Activated CD8-positive, alpha-beta T cell treated with anti-CD3 and anti-CD28 coated beads for 36 hours (primary cell): ENCODE measurements at regions not wholly inside any gene's neighbourhood (a gene's known extent, or its start where the extent isn't known, plus 50 kb on each side); places are given as distances from the start of the nearest gene placed in this dataset.

Experiments
- ATAC-seq: fragments of 200-7000 bp; cut with Tn5 transposase; one replicate; pipeline ENCODE4 v1.10.0; 2021; ENCODE audit warnings: mild to moderate bottlenecking, moderate library complexity
- CTCF ChIA-PET: fragments of 350-600 bp; sonication (Branson Sonifier 250); formaldehyde crosslinking; loops from one replicate; lab custom pipeline; 2021; ENCODE audit warnings: antibody characterized with exemption; lab: Charles Lee
- POLR2A ChIA-PET: fragments of 350-600 bp; sonication (Branson Sonifier 250); formaldehyde crosslinking; loops from one replicate; lab custom pipeline; 2021; ENCODE audit warnings: antibody characterized with exemption; lab: Charles Lee
- DNase-seq: peaks from one replicate; pipeline ENCODE4 v3.0.0-alpha.2; 2020
- H3K27ac Mint-ChIP-seq: one replicate; pipeline ENCODE4 v1.8.0; 2021; ENCODE audit warnings: mild to moderate bottlenecking, mixed read lengths
- H3K27me3 Mint-ChIP-seq: one replicate; pipeline ENCODE4 v1.8.0; 2021; ENCODE audit warnings: mixed read lengths
- H3K36me3 Mint-ChIP-seq: one replicate; pipeline ENCODE4 v1.8.0; 2021; ENCODE audit warnings: low read depth, mixed read lengths
- H3K4me1 Mint-ChIP-seq: one replicate; pipeline ENCODE4 v1.8.0; 2021; ENCODE audit warnings: low read depth, mixed read lengths
- H3K4me3 Mint-ChIP-seq: one replicate; pipeline ENCODE4 v1.8.0; 2021; ENCODE audit warnings: mild to moderate bottlenecking, moderate library complexity, mixed read lengths
- H3K9me3 Mint-ChIP-seq: one replicate; pipeline ENCODE4 v1.8.0; 2021; ENCODE audit warnings: mixed read lengths
- intact Hi-C: fragments of 100-400 bp; cut with micrococcal nuclease; formaldehyde crosslinking; loops from one replicate; pipeline ENCODE4 v1.10.0; 2022
- TF ChIP-seq, protein P1 (sequence below): fragments of 200-600 bp; IDR thresholded peaks from one replicate; pipeline ENCODE4 v1.8.0; 2022; ENCODE audit warnings: antibody characterized with exemption, mild to moderate bottlenecking

DNA sequence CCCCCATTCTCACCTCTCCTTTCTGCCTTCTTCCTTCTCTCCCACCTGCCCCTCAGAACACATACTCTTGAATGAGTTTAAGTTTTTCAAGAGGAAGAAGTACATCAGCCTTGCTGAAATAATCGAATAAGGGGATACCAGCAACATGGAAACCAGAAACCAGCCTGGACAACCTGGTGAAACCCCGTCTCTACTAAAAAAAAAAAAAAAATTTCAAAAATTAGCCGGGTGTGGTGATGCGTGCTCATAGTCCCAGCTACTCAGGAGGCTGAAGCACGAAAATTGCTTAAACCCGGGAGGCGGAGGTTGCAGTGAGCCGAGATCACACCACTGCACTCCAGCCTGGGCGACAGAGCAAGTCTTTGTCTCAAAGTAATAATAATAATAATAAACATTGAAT is 75.0 kb upstream of the SLC1A4 start:
- H3K36me3 Mint-ChIP-seq, result no peaks in the 10 kb centered on the region
- no peak overlapping the region for H3K4me3 Mint-ChIP-seq
- ATAC-seq (no peak), DNase-seq (no peak)
- no peaks in the 10 kb centered on the region for H3K27me3 Mint-ChIP-seq
- CTCF ChIA-PET, result interaction anchor here (1.2 to 11.4 kb wide), 4 partner anchors 32 to 125 kb away, joined by 3 to 237 read pairs (median 6); no protein-coding TSS in a partner anchor
- intact Hi-C loops, result no loop called here
- H3K27ac Mint-ChIP-seq, result no peak overlapping the region
- TF ChIP-seq, protein P1, sequence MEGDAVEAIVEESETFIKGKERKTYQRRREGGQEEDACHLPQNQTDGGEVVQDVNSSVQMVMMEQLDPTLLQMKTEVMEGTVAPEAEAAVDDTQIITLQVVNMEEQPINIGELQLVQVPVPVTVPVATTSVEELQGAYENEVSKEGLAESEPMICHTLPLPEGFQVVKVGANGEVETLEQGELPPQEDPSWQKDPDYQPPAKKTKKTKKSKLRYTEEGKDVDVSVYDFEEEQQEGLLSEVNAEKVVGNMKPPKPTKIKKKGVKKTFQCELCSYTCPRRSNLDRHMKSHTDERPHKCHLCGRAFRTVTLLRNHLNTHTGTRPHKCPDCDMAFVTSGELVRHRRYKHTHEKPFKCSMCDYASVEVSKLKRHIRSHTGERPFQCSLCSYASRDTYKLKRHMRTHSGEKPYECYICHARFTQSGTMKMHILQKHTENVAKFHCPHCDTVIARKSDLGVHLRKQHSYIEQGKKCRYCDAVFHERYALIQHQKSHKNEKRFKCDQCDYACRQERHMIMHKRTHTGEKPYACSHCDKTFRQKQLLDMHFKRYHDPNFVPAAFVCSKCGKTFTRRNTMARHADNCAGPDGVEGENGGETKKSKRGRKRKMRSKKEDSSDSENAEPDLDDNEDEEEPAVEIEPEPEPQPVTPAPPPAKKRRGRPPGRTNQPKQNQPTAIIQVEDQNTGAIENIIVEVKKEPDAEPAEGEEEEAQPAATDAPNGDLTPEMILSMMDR, result no peak
- peaks cover 28% of the 10 kb centered on the region for H3K4me1 Mint-ChIP-seq
- POLR2A ChIA-PET, result no interaction called here
- H3K9me3 Mint-ChIP-seq, result no peaks in the 10 kb centered on the region

DNA sequence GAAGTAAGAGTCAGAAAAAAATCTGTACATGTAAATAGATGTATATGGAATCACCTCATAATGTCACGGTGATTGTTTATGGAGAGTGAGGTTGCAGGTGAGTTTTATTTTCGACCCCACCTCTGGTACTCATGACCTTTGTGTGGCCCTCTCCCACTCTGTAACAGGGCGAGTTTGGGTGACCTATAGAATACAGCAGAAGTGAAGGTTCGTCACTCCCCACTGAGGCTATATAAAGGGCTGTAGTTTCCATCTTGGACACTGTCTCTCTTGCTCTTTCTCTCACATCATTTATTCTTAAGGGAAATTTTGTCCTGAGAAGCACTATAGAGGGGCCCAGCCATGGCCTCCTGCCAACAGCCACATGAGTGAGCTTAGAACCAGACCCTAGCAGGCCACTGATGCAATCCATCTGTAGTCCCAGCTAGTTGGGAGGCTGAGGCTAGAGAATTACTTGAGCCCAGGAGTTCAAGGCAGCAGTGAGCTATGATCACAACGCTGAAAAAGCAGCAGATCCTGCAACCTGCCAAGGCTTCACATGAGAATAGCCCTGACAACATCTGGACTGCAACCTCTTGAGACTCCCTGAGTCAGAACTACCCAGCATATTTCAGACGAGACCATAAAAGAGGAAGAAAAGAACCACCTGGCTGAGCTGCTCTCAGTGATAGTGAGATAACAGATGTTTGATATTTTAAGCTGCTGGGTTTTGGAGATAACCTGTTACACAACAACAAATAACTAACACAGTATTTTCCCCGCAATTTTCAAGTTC is 74.3 kb upstream of the SLC1A4 start:
- no peaks in the 10 kb centered on the region for H3K27me3 Mint-ChIP-seq
- ATAC-seq, result no peak
- no peaks in the 10 kb centered on the region for H3K36me3 Mint-ChIP-seq
- TF ChIP-seq, protein P1, result no peak
- ChIA-PET POLR2A (interaction anchor here (0.7 to 0.8 kb wide), 2 partner anchors 73 to 138 kb away, joined by 3 read pairs; no protein-coding TSS in a partner anchor), CTCF (interaction anchor here (0.7 to 11.4 kb wide), 8 partner anchors 31 to 254 kb away, joined by 3 to 237 read pairs (median 4); no protein-coding TSS in a partner anchor)
- no peak overlapping the region for H3K4me3 Mint-ChIP-seq
- peaks cover 28% of the 10 kb centered on the region for H3K4me1 Mint-ChIP-seq
- DNase-seq, result no peak
- intact Hi-C loops, result loop anchor here (5.0 kb wide), 1 partner anchor 72 kb away; the partner anchor contains the start of gene SLC1A4
- H3K9me3 Mint-ChIP-seq, result no peaks in the 10 kb centered on the region
- no peak overlapping the region for H3K27ac Mint-ChIP-seq

DNA sequence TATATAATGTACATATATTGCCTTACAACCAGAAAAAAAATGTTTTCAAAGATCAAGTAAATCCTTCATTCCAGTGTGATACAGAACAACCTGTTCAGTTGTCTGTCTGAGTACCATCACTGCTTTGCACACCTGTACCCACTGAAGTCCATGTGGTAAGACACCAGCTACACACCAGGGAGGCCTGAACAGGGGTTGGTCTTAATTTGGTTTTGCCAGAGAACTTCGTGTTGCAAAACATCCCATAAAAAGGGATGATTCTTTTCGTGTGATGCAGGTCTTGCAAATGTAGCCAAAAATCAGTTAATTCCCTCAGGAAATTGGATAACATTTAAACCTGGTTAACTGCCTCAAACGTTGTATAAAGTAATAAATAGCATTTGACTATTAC is 73.7 kb upstream of the SLC1A4 start:
- ATAC-seq (no peak), DNase-seq (no peak)
- intact Hi-C loops, result loop anchor here (5.0 kb wide), 1 partner anchor 72 kb away; the partner anchor contains the start of gene SLC1A4
- ChIA-PET POLR2A (interaction anchor here (0.7 to 0.8 kb wide), 2 partner anchors 73 to 137 kb away, joined by 3 read pairs; no protein-coding TSS in a partner anchor), CTCF (interaction anchor here (0.7 to 11.4 kb wide), 7 partner anchors 30 to 254 kb away, joined by 3 to 237 read pairs (median 5); no protein-coding TSS in a partner anchor)
- peaks cover 27% of the 10 kb centered on the region for H3K4me1 Mint-ChIP-seq
- H3K27ac Mint-ChIP-seq, result no peak overlapping the region
- H3K9me3 Mint-ChIP-seq, result no peaks in the 10 kb centered on the region
- no peak overlapping the region for H3K4me3 Mint-ChIP-seq
- H3K27me3 Mint-ChIP-seq, result no peaks in the 10 kb centered on the region
- no peaks in the 10 kb centered on the region for H3K36me3 Mint-ChIP-seq
- TF ChIP-seq, protein P1, result no peak

DNA sequence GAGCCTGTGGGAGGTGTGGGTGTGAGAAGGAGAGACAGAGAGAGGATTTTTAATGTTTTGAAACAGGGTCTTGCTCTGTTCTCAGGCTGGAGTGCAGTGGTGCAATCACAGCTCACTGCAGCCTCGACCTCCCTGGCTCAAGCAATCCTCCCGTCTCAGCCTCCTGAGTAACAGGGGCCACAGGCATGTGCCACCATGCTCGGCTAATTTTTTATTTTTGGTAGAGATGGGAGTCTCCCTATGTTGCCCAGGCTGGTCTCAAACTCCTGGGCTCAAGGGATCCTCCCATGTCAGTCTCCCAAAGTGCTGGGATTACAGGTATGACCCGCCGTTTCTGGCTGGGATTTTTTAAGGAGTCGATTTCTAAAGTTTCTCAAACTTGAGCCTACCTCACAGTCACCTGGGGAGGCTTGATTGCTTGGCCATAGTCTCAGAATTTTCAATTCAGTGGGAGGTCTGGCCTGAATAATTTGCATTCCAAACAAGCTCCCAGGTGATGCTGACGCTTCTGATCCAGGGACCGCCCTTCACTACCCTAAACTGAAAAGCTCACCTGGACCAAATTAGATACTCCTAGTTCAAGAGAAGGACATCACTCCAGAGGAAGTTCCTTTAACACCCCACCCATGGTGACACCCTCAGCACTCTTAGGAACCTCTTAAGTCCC is 70.8 kb upstream of the SLC1A4 start:
- POLR2A ChIA-PET, result interaction anchor here (0.9 to 1.2 kb wide), 4 partner anchors 13 to 135 kb away, joined by 3 to 4 read pairs (median 3); partner anchors contain the start of gene SLC1A4
- peak; percentile 25 for ATAC-seq
- CTCF ChIA-PET, result interaction anchor here (0.6 to 11.4 kb wide), 49 partner anchors 9 to 1171 kb away, joined by 3 to 237 read pairs (median 5); partner anchors contain the start of genes CEP68 and SLC1A4

More for the DNA sequence above, 70.8 kb upstream of the SLC1A4 start:
- no peak for DNase-seq
- Mint-ChIP-seq H3K27ac (peak overlapping the region; percentile 87), H3K4me1 (peaks cover 14% of the 10 kb centered on the region), H3K9me3 (no peaks in the 10 kb centered on the region), H3K4me3 (peak overlapping the region; percentile 86), H3K36me3 (no peaks in the 10 kb centered on the region), H3K27me3 (no peaks in the 10 kb centered on the region)
- intact Hi-C loops, result loop anchor here (2.0 to 5.0 kb wide), 3 partner anchors 69 to 122 kb away; partner anchors contain the start of gene SLC1A4
- TF ChIP-seq, protein P1, result no peak
